Mucosa of stomach (tissue), 1 donor: ENCODE measurements at regions not wholly inside any gene's neighbourhood (a gene's known extent, or its start where the extent isn't known, plus 50 kb on each side); places are given as distances from the start of the nearest gene placed in this dataset.
"Not testable (repeated sequence)": the region's sequence is repeated elsewhere in the genome, so short reads cannot be mapped to it uniquely, and the experiment has no call there.

ENCODE experiments used
- H3K27me3 ChIP-seq: one replicate; pipeline ENCODE4 v1.7.0; 2013; ENCODE audit warnings: mild to moderate bottlenecking, low read length; ENCODE audit not compliant: control insufficient read depth, insufficient read depth
- H3K36me3 ChIP-seq: one replicate; pipeline ENCODE4 v1.7.0; 2013; ENCODE audit warnings: low read length; ENCODE audit not compliant: control insufficient read depth, insufficient read depth
- H3K4me1 ChIP-seq: one replicate; pipeline ENCODE4 v1.7.0; 2013; ENCODE audit warnings: mild to moderate bottlenecking, low read length; ENCODE audit not compliant: control insufficient read depth, insufficient read depth
- H3K4me3 ChIP-seq: one replicate; pipeline ENCODE4 v1.7.0; 2013; ENCODE audit warnings: low read length
- H3K9ac ChIP-seq: one replicate; pipeline ENCODE4 v1.7.0; 2013; ENCODE audit warnings: mild to moderate bottlenecking, low read length, moderate library complexity
- H3K9me3 ChIP-seq: one replicate; pipeline ENCODE4 v1.7.0; 2013; ENCODE audit warnings: mild to moderate bottlenecking, low read length, moderate library complexity; ENCODE audit not compliant: control insufficient read depth
- donor health status: Pancreatic carcinoma.

DNA sequence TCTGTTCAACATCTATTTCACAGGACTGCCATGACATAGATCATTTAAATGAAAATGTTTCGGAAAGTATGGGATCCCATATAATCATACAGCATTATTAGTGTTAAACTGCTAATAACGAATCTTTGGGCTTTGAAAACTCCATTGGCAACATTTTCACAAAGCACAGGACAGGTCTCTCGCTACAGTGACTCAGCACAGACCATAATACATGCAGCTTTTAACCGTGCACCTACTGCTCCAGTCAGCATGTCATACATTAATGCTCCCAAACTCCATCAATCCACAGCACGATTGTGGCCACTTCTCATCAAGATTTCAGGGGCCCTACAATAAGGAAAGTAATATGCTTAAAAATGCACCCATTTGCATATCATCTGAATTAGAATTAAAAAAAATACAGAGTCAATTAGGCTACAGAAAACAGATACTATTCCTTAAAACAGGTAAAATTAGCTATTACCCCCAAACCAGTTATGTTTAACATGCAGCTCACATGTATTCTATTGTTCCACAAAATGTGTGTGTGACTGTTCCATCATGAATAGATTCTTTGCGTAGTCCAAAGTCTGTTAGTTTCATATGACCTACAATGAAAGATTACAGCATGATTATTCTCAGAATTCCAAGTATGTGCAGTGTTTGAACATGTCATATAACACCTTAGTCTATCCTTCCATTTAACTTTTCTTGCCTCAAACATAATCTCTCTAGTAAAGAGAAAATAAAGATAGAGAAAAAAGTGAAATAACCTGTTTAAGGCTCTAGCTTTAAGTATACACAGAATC lies 141.6 kb upstream of the EFCAB3 start:
- not testable (repeated sequence) for H3K4me1 ChIP-seq, H3K9ac ChIP-seq, H3K27me3 ChIP-seq, H3K4me3 ChIP-seq, H3K9me3 ChIP-seq, H3K36me3 ChIP-seq

DNA sequence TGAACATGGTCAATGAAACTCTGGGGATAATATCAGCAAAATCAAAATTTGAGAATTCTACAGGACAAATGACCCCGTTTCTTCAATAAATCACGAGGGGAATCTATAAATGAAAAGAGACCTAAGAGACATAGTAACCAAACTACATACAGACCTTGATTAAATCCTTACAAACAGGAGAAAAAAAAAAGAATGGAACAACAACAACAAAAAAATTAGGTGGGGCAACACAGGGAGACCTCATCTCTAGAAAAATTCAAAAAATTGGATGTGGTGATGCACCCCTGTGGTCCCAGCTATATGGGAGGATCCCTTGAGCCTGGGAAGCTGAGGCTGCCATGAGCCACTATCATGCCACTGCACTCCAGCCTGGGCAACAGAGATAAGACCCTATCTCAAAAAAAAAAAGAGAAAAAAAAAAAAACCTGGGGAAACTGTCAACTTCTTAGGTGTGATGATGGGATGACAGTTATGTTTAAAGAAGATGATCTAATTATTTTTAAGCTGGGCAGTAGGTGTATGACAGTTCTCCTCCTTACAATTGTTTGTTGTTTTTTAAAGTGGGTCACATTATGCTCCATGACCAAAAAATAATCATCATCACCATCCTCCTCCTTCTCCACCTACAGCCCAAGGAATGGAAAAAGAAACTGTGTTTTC lies 146.4 kb upstream of the EFCAB3 start:
- not testable (repeated sequence) for H3K36me3 ChIP-seq, H3K4me3 ChIP-seq, H3K4me1 ChIP-seq, H3K9ac ChIP-seq, H3K27me3 ChIP-seq, H3K9me3 ChIP-seq

DNA sequence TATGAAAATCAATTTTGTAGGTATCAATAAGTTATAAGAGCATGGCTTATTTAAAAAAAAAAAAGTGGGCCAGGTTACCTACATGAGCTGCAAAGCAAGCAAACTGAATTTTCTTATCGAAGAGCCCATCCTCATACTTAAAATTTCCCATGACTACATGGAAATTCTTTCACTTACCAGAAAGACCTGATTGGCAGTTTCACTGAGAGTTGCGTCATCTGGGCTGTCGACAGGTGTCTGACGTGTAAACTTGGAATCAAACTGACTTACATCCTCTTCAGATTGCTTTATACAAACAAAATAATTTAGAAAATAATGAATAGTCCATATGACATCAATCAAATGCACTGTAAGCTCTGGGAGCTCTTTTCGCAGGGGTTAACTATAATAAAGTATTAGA lies 149.1 kb upstream of the EFCAB3 start:
- not testable (repeated sequence) for H3K9ac ChIP-seq, H3K9me3 ChIP-seq, H3K36me3 ChIP-seq, H3K4me3 ChIP-seq, H3K4me1 ChIP-seq, H3K27me3 ChIP-seq

DNA sequence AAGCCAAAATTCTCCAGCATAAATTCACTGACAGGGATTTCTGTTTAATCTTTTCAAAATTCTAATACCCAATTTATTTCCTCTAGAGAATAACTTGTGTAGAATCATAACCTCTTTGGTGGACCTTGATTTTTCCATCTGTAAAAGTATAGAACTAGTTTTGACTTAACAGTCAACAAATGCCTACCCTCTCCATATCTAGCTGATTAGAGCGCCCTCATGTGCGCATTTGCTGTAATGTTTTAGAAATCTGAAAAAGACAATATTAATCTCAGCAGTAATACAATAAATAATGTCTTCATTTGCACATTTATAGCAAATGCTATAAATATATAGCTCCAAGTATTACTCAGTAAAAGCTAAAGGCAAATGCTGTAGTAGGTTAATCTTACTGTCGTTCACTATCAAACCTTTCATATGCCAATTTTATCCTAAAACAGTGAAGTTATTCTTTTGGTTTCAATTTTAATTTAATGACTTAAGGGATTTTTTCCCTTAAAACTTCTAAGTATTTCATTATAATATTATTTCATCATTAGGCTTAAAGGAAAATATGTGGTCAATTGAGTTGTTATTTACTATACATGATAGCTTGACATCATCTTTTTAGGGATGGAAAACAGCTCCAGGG lies 153.6 kb upstream of the EFCAB3 start:
- not testable (repeated sequence) for H3K27me3 ChIP-seq, H3K9ac ChIP-seq, H3K4me1 ChIP-seq, H3K9me3 ChIP-seq, H3K36me3 ChIP-seq, H3K4me3 ChIP-seq

DNA sequence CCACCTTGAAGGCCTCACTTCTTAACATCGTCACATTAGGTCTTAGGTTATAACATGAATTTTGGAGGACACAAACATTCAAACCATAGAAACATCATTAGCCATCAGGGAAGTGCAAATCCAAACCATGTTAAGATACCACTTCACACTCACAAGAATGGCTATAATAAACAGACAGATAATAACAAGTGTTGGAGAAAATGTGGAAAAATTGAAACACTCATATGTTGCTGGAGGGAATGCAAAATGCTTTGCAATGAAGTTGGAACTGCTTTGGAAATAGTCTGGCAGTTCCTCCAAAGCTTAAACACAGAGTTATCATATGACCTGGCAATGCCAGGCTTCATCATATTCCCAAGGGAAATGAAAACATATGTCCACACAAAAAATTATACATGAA lies 156.8 kb upstream of the EFCAB3 start:
- H3K9me3 ChIP-seq, H3K36me3 ChIP-seq, H3K4me3 ChIP-seq, H3K4me1 ChIP-seq, H3K9ac ChIP-seq, H3K27me3 ChIP-seq: not testable (repeated sequence)

DNA sequence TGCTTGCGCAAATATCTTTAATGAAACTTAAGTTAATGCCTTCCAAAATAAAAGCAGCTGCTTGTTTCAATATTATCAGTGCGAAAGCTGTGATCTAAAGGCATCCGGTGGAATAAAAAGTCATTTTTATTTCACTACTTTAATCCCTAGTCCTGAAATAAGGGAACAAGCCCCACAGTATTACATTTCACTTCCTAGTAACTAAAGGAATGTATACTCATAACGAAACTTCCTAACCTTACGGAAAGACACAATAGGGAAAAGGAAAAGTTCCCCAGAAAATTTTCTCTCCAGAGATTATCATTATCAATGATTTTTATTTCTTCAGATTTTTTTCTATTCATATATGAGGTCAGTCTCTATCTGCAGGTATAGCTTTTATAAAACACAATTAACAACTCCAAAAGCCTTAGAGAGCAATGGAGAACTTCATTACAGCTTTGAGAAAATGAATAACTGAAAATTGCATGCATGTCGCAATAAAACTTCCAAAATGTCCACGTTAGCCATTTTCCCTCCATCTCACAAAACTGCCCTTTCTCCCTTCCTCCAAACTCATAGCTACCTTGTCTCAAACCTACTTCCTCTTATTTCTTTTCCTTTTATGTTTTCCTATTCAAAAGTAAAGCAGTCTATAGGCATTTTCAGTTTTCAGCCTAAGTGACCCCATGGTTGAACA lies 154.3 kb upstream of the MED13 start:
- H3K27me3 ChIP-seq, result no peaks in the 10 kb centered on the region
- H3K36me3 ChIP-seq, result no peaks in the 10 kb centered on the region
- no peaks in the 10 kb centered on the region for H3K4me1 ChIP-seq
- H3K9me3 ChIP-seq, result no peaks in the 10 kb centered on the region
- no peak overlapping the region for H3K9ac ChIP-seq
- no peak overlapping the region for H3K4me3 ChIP-seq

DNA sequence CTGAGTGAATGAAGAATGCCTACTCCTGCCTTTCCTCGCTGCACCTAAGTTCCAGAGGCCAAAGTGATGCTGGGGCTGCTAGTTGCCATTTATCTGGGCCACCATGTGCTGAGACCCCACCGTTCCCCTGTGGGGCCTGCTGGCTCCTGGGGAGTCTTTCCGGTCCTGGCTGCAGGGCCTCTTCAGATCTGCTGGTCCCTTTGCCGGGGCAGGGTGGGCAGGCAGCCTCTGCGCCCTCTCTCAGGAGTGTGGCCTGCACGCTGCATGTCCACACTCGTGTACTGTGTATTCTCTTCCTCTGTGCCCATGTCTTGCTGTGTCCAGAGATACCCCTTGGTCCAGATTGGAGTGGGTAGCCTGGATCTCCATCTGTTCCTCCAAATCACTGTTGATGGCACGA lies 151.8 kb upstream of the MED13 start:
- Histone ChIP-seq H3K27me3 (no peaks in the 10 kb centered on the region), H3K4me1 (no peaks in the 10 kb centered on the region), H3K9ac (no peak overlapping the region), H3K4me3 (no peak overlapping the region), H3K36me3 (no peaks in the 10 kb centered on the region), H3K9me3 (no peaks in the 10 kb centered on the region)

DNA sequence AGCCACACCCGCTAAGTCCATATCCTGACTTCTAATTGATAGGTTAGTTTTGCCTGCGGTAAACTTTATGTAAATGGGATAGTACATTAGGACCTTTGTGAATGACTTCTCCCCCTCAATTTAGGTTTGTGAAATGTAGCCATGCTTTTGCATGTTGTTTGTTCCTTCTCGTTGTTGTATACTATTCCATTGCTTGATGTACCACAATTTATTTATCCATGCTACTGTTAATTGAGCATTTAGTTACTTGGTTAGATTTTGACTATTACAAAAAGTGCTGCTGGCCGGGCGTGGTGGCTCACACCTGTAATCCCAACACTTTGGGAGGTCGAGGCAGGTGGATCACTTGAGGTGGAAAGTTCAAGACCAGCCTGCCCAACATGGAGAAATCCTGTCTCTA lies 150.8 kb upstream of the MED13 start:
- H3K27me3 ChIP-seq, H3K36me3 ChIP-seq, H3K9me3 ChIP-seq, H3K4me1 ChIP-seq, H3K4me3 ChIP-seq, H3K9ac ChIP-seq: not testable (repeated sequence)

DNA sequence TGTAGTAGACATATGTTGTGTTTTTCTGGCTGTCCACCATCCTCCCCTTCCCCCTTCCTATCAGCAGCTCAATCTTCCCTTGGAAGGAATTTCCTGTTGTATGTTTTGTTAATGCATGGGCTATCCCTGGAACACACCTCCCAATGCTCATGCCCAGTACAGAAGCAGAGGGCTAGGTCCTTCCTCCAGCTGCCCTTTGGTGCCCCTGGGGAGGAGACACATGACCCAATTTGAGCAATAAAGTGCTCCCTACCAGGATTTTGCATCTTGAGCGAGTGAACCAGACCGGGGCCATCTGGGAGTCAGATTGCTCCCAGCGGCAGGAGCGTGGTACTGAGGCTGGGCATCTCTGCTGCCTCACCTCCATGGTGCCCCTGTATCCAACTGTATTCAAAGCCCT lies 141.5 kb upstream of the MED13 start:
- no peak overlapping the region for H3K9ac ChIP-seq
- H3K4me3 ChIP-seq, result no peak overlapping the region
- H3K9me3 ChIP-seq, result no peaks in the 10 kb centered on the region
- H3K36me3 ChIP-seq, result no peaks in the 10 kb centered on the region
- no peaks in the 10 kb centered on the region for H3K4me1 ChIP-seq
- no peaks in the 10 kb centered on the region for H3K27me3 ChIP-seq

DNA sequence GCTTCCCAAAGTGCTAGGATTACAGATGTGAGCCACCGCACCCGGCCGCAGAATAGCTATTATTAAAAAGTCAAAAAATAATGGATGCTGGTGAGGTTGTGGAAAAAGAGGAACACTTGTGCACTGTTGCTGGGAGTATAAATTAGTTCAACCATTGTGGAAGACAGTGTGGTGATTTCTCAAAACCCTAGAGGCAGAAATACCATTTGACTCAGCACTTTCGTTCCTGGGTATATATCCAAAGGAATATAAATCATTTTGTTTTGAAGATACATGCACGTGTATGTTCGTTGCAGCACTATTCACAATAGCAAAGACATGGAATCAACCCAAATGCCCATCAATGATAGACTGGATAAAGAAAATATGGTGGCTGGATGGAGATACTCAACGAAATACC lies 132.1 kb upstream of the MED13 start:
- not testable (repeated sequence) for H3K27me3 ChIP-seq, H3K4me3 ChIP-seq, H3K9me3 ChIP-seq, H3K9ac ChIP-seq, H3K36me3 ChIP-seq, H3K4me1 ChIP-seq

DNA sequence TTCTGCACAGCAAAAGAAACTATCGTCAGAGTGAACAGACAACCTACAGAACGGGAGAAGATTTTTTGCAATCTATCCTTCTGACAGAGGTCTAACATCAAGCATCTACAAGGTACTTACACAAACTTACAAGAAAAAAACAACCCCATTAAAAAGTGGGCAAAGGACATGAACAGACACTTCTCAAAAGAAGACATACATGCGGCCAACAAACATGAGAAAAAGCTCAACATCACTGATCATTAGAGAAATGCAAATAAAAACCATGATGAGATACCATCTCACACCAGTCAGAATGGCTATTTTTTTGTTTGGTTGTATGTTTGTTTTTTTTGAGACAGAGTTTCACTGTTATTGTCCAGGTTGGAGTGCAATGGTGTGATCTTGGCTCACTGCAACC lies 131.5 kb upstream of the MED13 start:
- H3K27me3 ChIP-seq, H3K9ac ChIP-seq, H3K36me3 ChIP-seq, H3K4me3 ChIP-seq, H3K4me1 ChIP-seq, H3K9me3 ChIP-seq: not testable (repeated sequence)

DNA sequence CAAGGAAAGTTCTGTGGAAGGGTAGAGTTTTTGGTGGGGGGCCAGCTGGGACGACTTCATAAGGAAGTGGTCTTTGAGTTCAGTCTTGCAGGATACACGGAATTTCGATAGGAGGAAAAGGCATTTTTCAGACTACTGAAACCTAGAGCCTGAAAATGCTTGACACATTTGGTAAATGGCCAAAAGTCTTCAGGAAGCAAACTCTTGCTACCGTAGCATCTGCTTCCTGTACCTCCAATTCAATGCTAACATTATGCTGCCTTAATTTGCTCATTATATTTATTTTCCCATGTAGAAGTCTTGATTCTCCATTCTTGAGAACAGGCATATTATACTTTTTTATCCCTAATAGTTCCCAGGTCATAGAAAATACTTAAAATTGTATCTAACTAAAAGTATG lies 129.3 kb upstream of the MED13 start:
- Histone ChIP-seq H3K4me1 (peaks cover 1% of the 10 kb centered on the region), H3K9me3 (no peaks in the 10 kb centered on the region), H3K27me3 (no peaks in the 10 kb centered on the region), H3K36me3 (no peaks in the 10 kb centered on the region), H3K4me3 (no peak overlapping the region), H3K9ac (no peak overlapping the region)
